WERI-Rb-1 (cell line): ENCODE measurements at regions not wholly inside any gene's neighbourhood (a gene's known extent, or its start where the extent isn't known, plus 50 kb on each side); places are given as distances from the start of the nearest gene placed in this dataset.
A peak's percentile ranks its signal among the peaks of the same experiment; 100 is the strongest.

Experiments
- DNase-seq: peaks from one replicate; pipeline ENCODE4 v3.0.0-alpha.2; 2020
- H3K27ac ChIP-seq: fragments of 250-450 bp; sonication (Bioruptor Pico); 2 replicates; pipeline ENCODE4 v1.5.1; 2020; ENCODE audit warnings: mild to moderate bottlenecking, moderate library complexity
- H3K27me3 ChIP-seq: fragments of 250-450 bp; sonication (Bioruptor Pico); 2 replicates; pipeline ENCODE4 v1.5.1; 2021; ENCODE audit warnings: mild to moderate bottlenecking, low read depth, moderate library complexity; ENCODE audit not compliant: insufficient read depth, severe bottlenecking
- H3K36me3 ChIP-seq: fragments of 250-450 bp; sonication (Bioruptor Pico); 2 replicates; pipeline ENCODE4 v1.5.1; 2020; ENCODE audit warnings: mild to moderate bottlenecking, moderate library complexity
- H3K4me3 ChIP-seq: 2 replicates; pipeline ENCODE4 v1.5.1; 2011; ENCODE audit warnings: low read depth, mild to moderate bottlenecking, control low read depth, low read length
- H3K9me3 ChIP-seq: fragments of 250-450 bp; sonication (Bioruptor Pico); 2 replicates; pipeline ENCODE4 v1.5.1; 2021; ENCODE audit warnings: mild to moderate bottlenecking, moderate library complexity; ENCODE audit not compliant: severe bottlenecking
- TF ChIP-seq, protein P1 (sequence below): IDR thresholded peaks from 2 replicates; pipeline ENCODE4 v1.5.1; 2011; ENCODE audit warnings: low read depth, mild to moderate bottlenecking, control low read depth, inconsistent platforms, low read length

DNA sequence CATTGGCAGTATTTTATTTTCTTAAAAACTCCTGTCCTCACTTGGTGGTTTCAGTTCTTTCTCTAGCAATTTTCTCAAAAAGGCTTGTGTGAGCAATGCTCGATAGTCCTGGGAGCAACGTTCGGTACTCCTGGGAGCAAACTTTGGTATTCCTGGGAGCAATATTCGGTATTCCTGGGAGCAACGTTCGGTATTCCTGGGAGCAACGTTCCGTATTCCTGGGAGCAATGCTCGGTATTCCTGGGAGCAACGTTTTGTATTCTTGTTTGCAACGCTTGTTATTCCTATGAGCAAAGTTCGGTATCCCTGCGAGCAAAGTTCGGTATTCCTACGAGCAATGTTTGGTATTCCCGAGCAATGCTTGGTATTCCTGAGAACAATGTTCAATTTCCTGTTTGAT is 362.0 kb upstream of the ADARB2 start:
- Histone ChIP-seq H3K27me3 (no peaks in the 10 kb centered on the region), H3K27ac (no peak overlapping the region), H3K4me3 (no peak overlapping the region), H3K36me3 (no peaks in the 10 kb centered on the region), H3K9me3 (no peaks in the 10 kb centered on the region)
- no peak for DNase-seq
- TF ChIP-seq, protein P1, sequence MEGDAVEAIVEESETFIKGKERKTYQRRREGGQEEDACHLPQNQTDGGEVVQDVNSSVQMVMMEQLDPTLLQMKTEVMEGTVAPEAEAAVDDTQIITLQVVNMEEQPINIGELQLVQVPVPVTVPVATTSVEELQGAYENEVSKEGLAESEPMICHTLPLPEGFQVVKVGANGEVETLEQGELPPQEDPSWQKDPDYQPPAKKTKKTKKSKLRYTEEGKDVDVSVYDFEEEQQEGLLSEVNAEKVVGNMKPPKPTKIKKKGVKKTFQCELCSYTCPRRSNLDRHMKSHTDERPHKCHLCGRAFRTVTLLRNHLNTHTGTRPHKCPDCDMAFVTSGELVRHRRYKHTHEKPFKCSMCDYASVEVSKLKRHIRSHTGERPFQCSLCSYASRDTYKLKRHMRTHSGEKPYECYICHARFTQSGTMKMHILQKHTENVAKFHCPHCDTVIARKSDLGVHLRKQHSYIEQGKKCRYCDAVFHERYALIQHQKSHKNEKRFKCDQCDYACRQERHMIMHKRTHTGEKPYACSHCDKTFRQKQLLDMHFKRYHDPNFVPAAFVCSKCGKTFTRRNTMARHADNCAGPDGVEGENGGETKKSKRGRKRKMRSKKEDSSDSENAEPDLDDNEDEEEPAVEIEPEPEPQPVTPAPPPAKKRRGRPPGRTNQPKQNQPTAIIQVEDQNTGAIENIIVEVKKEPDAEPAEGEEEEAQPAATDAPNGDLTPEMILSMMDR, result no peak

DNA sequence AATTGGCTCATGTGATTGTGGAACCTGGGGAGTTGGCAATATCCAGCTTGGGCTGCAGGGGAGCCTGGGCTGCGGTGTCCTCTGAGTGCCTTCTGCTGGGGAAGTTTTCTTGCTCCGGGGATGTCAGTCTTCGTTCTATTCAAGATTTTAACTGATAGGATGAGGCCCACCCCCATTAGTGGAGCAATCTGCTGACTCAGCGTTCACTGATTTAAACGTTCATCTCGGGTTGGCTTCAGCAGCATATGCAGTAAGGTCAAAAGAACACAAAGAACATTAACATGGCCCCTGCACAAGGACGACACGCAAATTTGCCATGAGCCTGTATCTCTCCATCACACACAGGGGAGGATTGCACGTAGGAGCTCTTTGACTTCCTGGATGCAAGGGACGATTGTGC is 360.6 kb upstream of the ADARB2 start:
- H3K36me3 ChIP-seq, result no peaks in the 10 kb centered on the region
- DNase-seq, result no peak
- H3K4me3 ChIP-seq, result no peak overlapping the region
- no peaks in the 10 kb centered on the region for H3K9me3 ChIP-seq
- no peak overlapping the region for H3K27ac ChIP-seq
- TF ChIP-seq, protein P1, result no peak
- no peaks in the 10 kb centered on the region for H3K27me3 ChIP-seq

DNA sequence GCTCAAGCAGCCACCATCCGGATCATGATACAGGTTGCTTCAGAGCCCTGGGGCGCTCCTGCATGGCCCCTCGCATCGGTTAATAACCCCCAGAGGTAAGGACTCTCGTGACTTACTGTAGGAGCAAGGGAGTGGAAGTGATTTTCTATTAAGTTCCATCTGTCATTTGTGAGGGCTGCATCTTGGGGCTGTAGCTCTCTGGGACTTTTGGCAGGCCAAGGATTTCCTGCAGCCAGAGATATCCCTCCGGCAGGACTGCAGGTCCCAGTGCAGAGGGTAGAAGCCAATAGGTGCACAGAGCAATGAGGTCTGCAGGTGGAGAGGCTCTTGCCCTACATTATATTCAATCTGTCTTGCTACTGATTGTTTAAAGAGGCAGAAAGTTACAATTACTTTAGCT is 356.8 kb upstream of the ADARB2 start:
- no peaks in the 10 kb centered on the region for H3K36me3 ChIP-seq
- no peaks in the 10 kb centered on the region for H3K9me3 ChIP-seq
- DNase-seq, result no peak
- TF ChIP-seq, protein P1, result no peak
- no peak overlapping the region for H3K27ac ChIP-seq
- no peaks in the 10 kb centered on the region for H3K27me3 ChIP-seq
- no peak overlapping the region for H3K4me3 ChIP-seq

DNA sequence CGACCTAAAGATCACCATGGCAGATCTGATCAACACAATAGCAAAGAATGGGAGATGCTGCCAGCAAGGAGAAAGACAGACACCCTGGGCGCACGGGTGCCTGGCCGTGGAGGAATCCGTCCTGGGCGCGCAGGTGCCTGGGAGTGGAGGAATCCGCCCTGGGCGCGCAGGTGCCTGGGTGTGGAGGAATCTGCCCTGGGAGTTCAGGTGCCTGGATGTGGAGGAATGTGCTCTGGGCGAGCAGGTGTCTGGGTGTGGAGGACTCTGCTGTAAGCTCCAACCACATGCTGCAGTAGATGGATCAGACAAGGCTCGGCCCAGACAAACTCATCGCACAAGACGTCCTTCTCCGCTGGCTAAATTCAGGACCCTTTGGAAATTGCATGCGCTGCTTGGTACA is 346.3 kb upstream of the ADARB2 start:
- no peaks in the 10 kb centered on the region for H3K36me3 ChIP-seq

DNA sequence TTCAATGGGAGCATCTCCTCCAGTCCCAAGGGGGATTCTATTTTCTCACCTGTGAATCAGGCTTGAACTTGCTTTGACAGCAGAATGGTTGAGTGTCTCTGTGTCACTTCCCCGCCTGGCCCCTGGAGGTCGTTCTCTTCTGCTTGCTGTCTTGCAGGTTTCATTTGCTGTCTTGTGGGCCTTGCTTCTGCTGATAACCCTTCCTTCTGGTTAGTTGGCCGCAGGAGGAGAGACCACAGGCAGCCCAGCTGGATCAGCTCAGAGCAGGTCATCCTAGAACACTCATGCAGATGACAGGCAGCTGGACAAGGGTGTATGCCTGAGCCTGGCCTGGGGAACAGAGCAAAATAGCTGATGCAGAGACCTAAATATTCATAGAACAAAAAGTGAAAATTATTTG is 344.2 kb upstream of the ADARB2 start:
- no peak overlapping the region for H3K4me3 ChIP-seq
- H3K9me3 ChIP-seq, result no peaks in the 10 kb centered on the region
- H3K27me3 ChIP-seq, result no peaks in the 10 kb centered on the region
- peak; percentile 6 for DNase-seq
- no peak overlapping the region for H3K27ac ChIP-seq
- no peaks in the 10 kb centered on the region for H3K36me3 ChIP-seq
- TF ChIP-seq, protein P1, result 0 out of 2 replicates have a peak, but pooled peaks have one; percentile 24

More for the DNA sequence above, 346.3 kb upstream of the ADARB2 start:
- Histone ChIP-seq H3K9me3 (no peaks in the 10 kb centered on the region), H3K27ac (no peak overlapping the region), H3K27me3 (no peaks in the 10 kb centered on the region), H3K4me3 (no peak overlapping the region)
- TF ChIP-seq, protein P1, result no peak
- DNase-seq, result no peak

DNA sequence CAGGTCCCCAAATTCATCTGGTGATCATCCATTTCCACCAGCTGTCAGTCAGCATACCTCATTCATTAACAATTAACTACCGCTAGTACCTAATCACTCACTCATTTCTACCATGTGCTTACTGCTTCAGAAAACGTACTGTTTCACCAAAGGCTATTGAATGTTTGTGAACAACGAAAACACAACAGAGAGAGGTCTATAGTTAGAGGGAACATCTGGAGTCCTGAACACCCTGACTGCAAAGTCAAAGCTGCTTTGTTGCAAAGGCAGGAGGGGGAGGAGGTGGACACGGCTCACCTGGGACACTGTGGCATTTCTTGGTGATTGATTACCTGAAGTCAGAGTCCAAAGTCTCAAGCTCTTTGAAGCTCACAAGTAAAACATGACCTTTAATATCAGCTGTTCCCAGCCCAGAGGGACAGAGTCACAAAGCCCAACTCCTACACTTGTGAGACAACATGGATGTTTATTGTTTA is 342.3 kb upstream of the ADARB2 start:
- no peaks in the 10 kb centered on the region for H3K36me3 ChIP-seq
- TF ChIP-seq, protein P1, result no peak
- no peaks in the 10 kb centered on the region for H3K9me3 ChIP-seq
- DNase-seq, result no peak
- H3K27me3 ChIP-seq, result no peaks in the 10 kb centered on the region
- H3K27ac ChIP-seq, result no peak overlapping the region
- no peak overlapping the region for H3K4me3 ChIP-seq
